NCI-H1417 treated with DMSO at 0.1 percent for 48 hours (cell line): ENCODE measurements at regions not wholly inside any gene's neighbourhood (a gene's known extent, or its start where the extent isn't known, plus 50 kb on each side); places are given as distances from the start of the nearest gene placed in this dataset.

Source experiments
- DNase-seq: peaks from one replicate; lab custom pipeline; 2025; lab: John Stamatoyannopoulos, UW

GRCh38 chr10:42933448-42934340 lies 143.2 kb upstream of the RET start:
- DNase-seq = no peak

DNA sequence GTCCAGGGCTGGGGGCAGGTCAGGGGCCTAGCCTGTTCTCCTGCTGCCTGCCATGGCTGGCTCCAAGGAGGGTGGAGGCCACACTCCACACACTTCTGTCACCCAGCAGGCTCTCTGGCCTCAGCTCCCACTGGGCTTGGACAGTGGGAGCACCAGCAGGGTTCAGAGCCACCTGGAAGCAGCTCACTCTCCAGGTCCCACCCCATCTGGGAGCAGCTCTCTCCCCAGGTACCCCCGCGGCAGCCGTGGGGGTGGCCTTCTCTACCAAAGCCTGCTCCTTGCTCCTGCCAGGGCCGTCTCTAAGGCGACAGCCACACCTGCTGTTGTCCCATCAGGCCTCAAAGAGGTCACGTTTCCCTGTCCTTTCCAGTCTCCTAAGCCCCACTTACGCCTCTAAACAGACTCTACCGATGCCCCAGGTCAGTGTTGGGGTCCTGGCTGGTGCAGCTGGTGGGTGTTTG lies 142.5 kb upstream of the RET start:
- DNase-seq = no peak

GRCh38 chr10:42934842-42935241 lies 142.0 kb upstream of the RET start:
- no peak for DNase-seq

DNA sequence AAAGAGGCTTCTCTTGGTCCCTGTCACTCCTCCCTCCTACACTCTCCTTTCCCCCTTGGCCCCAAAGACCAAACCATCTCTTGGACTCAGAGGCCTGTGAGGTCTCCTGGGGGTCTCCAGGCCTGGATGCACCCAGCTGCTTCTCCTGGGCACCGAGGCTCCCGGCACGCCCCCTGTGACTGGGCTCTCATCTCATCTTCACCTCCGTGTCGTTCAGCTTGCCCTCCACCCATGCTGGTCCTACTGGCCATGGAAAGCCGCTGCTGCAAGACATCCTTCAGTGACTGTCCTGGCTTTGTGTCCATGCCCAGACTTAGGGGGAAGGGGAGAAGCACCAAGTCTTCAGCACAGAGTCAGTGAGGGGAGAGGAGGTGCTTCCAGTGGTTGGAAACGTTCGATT lies 141.4 kb upstream of the RET start:
- DNase-seq = no peak

GRCh38 chr10:42936580-42936979 lies 140.3 kb upstream of the RET start:
- DNase-seq = no peak

DNA sequence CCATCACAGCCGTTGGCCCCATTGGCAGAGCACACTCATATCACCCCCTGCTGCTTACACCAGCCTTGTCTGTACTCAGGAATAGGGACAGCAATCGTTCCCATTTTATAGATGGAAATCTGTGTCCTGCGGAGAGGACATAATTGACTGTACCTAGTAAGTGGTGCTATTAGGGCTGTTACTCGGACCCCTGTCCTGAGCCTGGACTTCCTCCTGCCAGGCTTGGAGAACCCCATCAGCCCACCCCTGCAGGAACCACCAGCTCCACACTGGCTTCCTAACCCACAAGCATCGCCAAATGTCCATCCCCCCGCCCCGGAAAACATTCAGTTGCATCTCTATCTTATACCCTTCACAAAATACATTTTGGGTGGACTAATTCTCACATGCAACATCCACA lies 139.8 kb upstream of the RET start:
- DNase-seq = no peak

GRCh38 chr10:42937649-42938180 lies 139.2 kb upstream of the RET start:
- no peak for DNase-seq

- no peak for DNase-seq
Measured at GRCh38 chr10:42938351-42938750, 138.5 kb upstream of the RET start.

GRCh38 chr10:42939237-42939636 lies 137.6 kb upstream of the RET start:
- DNase-seq = no peak

- DNase-seq = no peak
Measured at GRCh38 chr10:42939685-42940366, 137.0 kb upstream of the RET start.

DNA sequence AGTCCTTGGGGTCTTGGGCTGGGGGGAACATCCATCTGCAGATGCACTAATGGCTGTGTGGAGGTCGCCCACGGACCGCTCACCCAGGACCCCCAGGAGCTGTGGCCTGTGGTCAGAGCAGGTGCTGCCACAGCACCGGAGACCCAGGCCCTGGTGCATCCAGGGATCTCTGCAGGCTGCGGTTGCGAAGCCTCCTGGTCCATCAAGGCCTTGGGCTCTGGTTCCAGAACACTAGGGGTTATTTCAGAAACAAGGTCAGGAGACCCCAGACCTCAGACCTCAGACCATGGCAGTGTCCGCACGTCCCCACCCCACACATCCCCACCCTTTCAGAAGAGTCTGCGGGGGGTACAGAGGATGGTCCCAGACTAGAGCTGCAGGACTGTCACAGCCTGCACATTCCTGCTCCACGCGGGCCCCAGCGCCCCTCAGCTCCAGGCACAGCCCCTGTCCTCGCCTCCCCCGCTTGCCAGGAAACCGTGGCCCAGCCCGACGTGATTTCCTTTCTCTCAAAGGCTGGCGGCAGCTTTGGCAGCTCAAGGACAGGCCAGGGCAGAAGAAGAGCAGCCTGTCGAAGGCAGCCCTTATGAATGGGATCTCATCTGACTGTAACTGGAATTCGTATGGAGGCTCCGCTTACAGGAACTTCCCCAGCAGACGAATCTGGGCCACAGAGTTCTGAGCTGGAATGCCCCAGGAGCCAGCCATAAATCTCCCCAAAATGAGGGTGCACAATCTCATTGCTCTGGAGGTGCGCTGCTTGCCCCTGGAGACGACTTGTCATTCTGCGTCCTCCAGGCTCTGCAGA lies 136.2 kb upstream of the RET start:
- no peak for DNase-seq

GRCh38 chr10:42941295-42941644 lies 135.6 kb upstream of the RET start:
- no peak for DNase-seq

GRCh38 chr10:42941790-42942189 lies 135.1 kb upstream of the RET start:
- DNase-seq = no peak

DNA sequence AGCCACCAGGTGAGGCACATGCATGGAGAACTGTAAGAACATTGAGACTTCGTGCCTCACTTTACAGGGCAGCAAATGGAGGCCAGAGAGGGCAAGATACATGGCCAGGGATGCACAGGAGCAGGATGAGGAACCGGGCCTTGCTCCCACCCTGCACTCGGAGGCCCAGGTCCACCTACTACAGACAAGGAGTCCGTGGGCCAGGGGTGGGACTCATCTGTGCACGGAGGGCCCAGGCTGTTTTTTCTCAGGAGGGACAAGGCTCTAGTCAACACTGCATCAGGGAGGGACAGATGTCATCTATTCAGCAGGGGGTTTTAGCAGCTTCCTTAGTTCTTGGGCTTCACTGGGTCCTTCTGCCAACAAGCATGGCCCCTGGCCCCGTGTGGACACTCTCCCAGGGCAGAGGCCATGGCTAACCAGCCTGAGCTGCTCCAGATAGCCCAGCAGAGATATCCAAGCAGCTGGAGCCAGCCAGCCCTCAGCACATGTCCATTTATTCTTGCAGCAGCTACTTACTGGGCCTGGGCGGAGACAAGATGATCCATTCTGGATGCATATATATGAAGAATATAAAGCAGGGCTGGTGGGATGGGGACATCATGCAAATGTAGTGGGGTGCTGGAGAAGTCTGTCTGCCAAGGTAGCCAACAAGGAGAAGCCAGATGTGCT lies 134.5 kb upstream of the RET start:
- DNase-seq = no peak

DNA sequence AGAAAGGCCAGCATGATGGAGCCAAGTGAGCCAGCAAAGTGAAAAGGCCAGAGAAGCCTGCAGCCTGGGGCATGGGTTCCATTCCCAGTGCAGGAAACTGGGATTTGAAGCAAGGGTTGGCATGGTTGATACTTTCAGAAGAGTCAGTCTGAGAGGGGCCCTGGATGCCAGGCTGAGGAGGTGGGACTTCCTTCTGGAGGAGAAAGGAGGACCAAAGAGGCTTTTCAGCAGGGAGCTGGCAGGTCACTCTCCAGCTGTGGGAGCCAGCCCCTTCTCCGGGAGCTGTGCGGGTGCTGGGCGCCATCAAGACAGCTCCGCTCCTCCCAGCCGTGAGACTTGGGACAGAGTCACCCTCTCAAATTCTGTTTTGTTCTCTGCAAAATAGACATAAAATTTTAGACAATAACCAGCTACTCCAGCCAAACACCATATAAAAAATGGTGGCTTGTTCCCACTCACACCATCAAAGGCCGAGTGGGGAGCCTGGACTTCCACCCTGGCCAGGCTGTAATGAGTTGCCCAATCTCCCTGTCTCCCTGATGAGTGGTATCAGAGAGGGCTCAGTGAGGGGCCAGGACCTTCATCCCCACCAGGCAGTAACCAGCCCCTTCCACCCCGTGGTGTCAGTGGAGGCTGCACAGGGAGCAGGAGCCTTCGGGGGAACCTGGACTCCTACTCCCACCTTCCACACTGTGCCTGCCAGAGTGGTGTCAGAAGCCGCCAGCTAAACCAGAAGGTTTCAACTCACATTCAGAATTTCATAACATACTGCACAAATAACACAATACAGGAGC lies 133.6 kb upstream of the RET start:
- no peak for DNase-seq

- no peak for DNase-seq
Measured at GRCh38 chr10:42948040-42948439, 128.8 kb upstream of the RET start.

GRCh38 chr10:42949287-42949686 lies 127.6 kb upstream of the RET start:
- DNase-seq = no peak

- no peak for DNase-seq
Measured at GRCh38 chr10:42950606-42951485, 126.0 kb upstream of the RET start.

DNA sequence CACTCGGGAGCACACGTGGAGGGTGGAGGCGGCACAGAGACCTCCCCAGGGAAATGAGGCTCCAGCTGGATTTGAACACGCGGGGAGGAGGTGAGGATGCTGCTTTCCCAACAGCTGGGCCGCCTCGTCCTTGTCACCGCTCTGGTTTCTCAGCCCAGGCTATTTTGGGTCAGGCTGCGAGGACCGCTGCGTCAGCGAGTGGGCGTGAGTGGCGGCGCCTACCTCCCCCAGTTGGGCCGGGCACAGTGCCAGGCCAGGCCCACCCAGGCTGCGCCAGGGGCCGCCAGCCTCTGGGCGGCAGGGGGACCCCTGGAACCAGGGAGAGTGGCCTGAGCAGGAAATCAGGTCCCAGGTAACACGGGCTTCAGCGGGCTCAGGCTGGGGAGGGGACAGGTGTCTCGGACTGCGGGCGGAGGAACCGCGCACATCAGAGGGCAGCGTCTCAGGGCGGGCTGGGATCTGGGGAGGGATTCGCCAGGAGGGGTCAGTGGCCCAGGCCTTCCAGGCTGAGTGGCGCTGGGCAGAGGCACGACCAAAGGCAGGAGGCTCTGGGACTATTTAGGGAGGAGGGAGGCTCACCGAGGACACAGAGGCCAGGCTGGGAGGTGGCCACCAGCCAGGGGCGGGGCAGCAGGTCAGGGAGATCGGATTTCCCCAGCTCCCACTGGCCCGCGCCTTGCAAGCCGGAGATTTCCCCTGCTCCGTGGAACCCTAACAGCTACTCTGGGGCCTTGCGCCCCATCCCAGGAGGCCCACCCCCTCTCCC lies 125.2 kb upstream of the RET start:
- DNase-seq = no peak
